HG03571 (cell line): ENCODE measurements at regions not wholly inside any gene's neighbourhood (a gene's known extent, or its start where the extent isn't known, plus 50 kb on each side); places are given as distances from the start of the nearest gene placed in this dataset.

Experiments used
- ATAC-seq: cut with Tn5 transposase; IDR thresholded peaks from one replicate; pipeline ENCODE4 v1.9.1; 2021; ENCODE audit not compliant: unreplicated experiment

DNA sequence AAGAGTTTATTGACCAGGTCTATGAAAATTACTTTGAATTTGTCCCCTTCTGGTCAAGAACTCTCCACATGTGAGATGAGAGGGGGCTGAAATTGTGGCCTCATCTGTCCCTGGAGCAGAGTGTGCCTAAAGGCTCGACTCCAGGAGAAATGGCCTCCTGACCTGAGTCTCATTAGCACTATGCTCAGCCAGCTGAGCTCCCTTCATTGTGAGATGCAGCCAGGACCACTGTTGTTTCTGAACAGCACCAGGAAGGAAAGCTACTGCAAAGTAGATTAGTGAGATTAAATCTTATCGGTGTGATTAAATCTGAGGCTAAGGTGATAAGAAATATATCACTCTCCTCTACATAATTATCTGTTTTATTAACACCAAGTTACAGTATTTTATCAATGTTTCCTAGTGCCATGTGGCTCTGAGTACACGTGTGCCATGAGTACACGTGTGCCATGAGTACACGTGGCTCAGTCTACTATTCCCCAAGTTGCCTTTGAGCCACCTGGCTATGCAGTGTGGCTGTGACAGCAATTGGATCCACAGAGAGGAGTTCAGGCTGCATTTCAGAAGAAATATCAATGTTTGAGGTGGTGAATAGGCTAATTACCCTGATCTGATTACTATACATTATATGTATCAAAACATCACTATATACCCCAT, 126.9 kb downstream of the IPMK start:
- no peak for ATAC-seq

DNA sequence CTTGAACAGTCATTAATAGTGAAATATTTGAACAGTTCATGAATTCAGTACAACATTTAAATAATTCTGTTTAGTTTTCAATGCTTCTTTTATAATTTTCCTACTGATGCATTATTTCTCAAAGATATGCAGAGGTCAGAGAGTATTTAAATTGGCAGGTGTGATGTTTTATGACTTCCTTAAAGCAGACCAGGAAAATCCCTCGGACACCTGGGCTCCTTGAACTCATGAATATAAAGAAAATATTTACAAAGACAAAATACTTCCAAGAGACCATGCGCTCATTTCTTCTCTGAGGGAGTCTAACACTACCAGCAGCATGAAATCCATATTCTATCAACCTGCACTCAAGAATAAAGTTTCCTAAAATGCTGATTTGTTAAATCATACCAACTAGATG, 127.6 kb downstream of the IPMK start:
- no peak for ATAC-seq

GRCh38 chr10:58137813-58138212, 129.9 kb downstream of the IPMK start:
- ATAC-seq = no peak

DNA sequence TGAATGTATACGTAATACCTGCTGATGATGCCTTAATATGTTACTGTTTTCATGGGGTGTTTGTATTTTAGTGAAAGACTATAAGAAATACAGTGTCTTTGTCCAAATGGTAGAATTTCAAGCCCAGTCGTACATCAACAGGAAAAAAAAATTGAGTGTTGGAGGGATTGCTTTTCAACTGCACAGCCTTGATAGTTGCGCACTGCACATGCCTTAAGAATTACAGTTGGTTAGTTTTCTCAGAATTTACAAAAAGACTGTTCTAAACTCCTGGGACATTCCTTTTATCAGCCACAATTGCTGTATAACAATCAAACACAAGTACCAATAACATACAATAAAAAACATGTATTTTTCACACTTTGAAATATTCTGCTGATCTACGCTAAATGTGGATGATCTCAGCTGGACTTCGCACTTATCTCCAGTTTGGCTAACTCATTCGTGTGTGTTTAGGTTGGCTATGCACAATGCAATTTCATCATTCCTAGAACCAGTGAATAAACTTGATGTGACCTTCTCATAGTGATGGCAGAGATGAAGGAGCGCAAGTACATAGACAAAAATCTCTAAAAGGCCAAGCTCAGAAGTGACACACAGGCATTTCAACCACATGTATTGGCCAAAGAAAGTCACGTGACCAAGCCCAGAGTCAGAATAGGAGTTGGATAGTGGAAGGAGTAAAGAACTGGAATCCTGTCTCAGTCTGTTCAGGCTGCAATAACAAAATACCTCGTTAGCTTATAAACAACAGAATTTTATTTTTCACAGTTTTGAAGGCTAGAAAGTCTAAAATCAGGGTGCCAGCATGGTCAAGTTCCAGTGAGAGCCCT, 152.3 kb downstream of the IPMK start:
- ATAC-seq = no peak

DNA sequence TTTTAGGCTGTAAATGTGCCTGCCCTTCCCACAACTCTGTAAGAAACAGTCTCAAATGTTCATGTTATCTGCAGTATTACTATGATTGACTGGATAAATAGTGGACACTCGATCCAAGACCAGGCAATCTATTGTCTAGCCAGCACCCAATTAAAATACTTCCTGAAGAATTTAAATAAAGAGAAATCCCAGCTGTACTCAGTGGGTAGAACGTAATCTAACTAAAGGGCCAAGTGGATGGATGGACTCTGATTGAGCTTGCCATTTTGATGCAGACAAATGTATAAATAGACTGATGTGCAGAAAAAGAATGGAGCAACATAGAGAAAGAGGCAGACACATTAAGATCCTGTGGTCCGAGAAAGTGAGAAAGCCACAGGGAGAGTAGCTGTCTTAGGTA, 158.0 kb downstream of the IPMK start:
- no peak for ATAC-seq

DNA sequence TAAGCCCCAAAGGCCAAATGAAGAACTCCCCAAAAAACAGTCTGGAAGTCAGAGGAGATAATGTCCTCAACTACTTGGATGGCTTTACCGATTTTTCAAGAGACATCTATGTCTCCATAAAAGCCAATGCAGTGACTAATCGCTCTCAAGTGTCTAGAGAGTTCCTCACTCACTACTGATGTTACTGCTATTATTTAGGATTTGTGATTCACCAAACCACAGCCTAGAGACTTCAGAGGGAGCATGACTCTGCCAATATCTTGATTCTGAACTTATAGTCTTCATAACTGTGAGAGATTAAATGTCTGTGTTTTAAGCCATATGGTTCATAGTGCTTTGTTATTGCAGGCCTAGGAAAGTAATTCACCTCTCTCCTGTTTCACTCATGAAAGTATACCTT, 160.2 kb downstream of the IPMK start:
- ATAC-seq = no peak

- no peak for ATAC-seq
Measured at GRCh38 chr10:58106211-58107035, 161.3 kb downstream of the IPMK start.

- no peak for ATAC-seq
Measured at GRCh38 chr10:58104351-58104751, 163.3 kb downstream of the IPMK start.

DNA sequence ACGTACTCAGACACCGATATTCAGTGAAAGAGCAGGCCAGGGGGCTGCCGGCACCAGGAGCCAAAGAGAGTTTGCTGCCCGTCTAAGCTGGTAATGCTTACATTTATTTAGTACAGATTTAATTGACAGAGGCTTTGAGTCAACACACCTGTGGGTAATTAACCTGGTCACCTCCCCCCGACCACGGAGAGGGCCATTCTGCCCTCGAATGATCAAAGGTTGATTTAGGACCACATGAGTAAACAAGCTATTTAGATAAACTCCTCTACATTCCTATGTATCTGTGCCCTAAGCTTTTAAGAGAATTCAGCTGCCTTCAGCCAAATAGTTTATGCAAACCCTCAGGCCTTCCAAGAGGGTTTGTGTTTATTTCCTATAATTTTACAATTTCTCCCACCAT, 164.8 kb downstream of the IPMK start:
- no peak for ATAC-seq

GRCh38 chr10:58101682-58102081, 166.0 kb downstream of the IPMK start:
- no peak for ATAC-seq

DNA sequence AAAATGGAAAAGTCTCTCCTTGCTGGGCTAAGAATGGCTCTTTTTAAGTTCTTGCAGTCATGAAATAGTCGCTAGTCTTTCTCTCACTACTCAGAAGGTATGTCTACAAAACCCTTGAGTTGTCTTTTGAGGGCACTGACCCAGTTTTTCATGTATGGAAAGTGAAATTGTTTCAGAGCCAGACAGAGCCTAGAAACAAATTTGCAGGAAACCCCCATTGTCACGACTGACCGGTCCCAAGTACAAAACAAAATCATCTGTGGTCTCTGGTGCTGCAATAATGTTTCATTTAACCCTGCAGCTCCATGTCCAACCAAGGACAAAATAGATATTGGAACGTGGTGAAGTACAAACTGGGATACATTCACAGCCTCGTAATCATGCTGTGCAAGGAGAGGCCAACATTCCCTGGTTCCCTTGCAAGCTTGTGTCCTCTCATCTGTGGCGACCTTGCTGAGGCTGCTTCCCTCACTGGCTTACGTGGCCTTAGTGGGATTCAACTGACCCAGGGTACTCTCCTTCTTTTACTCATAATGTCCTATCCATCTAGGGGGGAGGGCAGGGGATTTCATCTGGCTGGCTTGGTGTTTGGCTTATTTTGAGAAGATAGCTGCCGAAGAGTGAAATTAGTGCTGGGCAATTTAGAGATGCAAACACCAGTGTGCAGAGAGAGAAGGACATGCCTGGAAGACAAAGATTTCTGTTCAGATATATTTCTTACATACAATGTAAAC, 172.5 kb downstream of the IPMK start:
- no peak for ATAC-seq

- no peak for ATAC-seq
Measured at GRCh38 chr10:58091886-58092285, 175.8 kb downstream of the IPMK start.

GRCh38 chr10:58089739-58090138, 178.0 kb downstream of the IPMK start:
- no peak for ATAC-seq

GRCh38 chr10:58087896-58088295, 179.8 kb downstream of the IPMK start:
- ATAC-seq = no peak

DNA sequence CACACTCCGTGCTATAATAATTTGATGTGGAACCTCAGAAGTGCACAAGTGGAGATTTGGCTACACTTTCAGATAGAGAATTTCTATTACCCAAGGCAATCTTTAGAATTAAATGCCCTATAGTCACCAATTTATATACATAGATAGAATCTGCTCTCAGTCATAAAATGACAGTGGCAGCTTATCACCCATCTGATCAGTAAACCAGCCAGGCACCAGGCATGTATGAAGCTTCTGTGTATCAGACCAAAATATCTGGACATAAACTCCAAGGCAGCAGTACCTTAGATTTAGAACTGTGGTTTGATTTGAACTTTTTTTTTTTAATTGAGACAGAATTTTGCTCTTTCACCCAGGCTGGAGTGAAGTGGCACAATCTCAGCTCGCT, 180.9 kb downstream of the IPMK start:
- ATAC-seq = no peak

DNA sequence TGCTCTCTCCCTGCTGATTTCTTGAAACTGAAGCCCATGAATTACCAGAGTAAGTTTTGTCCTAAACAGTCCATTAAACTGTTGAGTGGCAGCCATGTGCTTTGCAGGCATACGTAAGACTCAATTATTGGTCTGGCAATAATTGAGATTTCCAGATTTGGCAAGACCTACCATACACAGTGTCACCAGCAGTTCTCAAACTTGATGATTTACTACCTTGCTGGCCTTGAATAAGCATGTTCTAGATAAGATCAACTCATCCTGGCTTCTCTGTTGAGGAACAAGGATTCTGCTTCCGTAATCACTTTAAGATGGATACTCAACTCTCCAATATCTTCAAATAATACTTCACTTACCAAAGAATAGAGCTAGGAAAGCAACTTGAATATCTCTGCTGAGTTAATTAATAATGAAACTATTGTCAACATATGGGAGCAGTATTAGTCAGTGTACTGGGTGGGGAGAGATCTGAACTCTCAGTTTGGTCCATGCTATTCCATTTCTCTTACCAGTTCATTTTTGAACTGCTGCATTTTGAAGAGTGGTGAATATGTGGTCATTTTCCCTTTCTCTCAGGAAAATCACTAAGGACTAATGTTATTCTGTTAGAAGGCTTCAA, 181.4 kb downstream of the IPMK start:
- ATAC-seq = no peak

GRCh38 chr10:58082248-58082647, 185.4 kb downstream of the IPMK start:
- ATAC-seq = no peak

DNA sequence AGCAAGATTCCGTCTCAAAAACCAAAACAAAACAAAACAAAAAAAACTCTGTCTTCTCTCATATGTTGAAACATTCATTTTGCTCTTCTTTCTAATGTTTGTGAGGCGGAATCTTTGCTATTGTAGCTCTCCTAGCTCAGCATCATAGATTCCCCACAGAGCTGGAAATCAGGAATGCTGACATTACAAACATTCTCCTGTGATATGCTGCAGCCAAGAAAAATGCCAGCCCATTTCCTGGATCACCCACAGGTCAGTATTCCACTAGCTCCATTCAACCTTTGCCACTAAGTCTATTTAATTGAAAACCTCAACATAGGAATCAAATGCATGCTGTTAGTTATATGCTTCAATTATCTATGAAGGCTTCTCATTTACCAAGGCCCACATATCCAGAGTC, 186.3 kb downstream of the IPMK start:
- no peak for ATAC-seq

DNA sequence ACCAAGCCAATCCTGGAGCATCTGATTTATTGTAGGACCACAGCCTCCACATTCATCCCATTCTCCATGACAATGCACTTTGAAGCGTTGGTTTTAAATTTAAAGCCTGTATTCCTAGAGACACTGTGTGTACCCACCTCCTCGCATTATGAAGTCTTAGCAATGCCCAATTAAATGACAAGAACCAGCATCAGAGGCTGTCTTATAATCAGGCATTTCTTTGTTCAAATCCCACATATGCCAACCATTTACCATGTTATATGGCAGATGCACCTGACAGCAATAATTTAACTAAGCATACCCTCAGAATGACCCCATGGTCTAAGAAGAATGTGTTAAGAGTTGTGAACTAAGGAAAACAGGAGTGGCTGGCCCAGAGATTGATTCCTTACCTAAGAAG, 188.2 kb downstream of the IPMK start:
- ATAC-seq = no peak

DNA sequence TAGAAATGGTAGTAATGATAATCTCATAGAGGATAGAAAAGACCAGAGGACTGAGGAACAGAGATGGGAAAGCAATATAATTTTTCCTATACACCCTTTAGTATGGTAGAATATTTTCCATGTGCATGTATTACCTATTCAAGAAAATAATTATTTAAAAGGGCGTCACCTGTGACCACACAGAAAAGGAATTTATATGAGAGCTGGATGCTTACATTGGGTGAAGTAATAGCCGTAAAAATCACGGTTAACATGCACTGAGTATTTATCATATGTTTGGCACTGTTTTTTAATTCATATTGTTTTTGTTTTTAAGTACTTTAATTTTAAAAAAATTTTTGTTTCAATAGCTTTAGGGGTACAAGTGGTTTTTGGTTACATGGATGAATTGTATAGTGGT, 195.1 kb downstream of the IPMK start:
- ATAC-seq = no peak

DNA sequence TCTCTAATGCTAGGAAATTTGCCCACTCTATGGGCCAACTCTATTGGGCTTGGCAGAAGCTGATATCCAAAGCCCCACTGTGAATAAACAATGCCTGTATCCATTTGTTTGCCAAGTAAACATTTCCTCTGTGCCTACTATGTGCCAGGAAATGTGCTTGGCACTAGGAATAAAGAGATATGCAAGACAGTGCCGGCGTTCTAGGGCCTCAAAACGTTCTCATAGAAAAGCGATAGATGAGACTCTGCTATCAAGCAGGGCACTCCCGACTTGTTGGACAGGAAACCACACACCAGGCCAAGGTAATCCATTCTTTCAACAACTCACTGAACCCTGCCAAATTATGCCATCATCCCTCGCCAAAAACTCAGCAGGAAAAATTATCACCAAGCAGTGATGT, 196.7 kb downstream of the IPMK start:
- no peak for ATAC-seq
